Neural progenitor cell (in vitro differentiated cells): ENCODE measurements at regions not wholly inside any gene's neighbourhood (a gene's known extent, or its start where the extent isn't known, plus 50 kb on each side); places are given as distances from the start of the nearest gene placed in this dataset.

Experiments used
- EZH2phosphoT487 ChIP-seq: fragments of 200-600 bp; sonication (generic); IDR thresholded peaks from 2 replicates; pipeline ENCODE4 v1.6.1; 2017; ENCODE audit warnings: antibody characterized with exemption
- TF ChIP-seq, protein P1 (sequence below): fragments of 200-600 bp; sonication (generic); IDR thresholded peaks from 2 replicates; pipeline ENCODE4 v1.5.1; 2017; ENCODE audit warnings: antibody characterized with exemption, mild to moderate bottlenecking

DNA sequence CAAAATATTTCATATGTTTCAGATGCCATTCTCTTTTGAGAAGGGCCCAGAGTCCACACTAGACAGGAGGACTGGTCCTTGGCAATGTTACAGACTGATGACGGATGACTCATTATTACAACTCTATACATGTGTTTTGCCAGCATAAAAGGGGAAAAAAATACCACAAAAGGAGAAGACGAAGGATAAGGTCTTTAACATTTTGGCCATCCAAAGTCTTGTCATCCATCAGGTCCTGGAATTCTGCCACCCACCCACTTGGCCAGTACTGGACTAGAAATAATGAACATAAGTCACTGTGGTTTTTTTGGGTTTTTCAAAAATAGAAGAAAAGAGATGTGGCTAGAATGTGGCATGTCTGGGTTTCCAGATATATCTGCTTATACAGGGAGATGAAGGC lies 57.7 kb upstream of the BDNF start:
- no peak for TF ChIP-seq EZH2phosphoT487
- TF ChIP-seq, protein P1, sequence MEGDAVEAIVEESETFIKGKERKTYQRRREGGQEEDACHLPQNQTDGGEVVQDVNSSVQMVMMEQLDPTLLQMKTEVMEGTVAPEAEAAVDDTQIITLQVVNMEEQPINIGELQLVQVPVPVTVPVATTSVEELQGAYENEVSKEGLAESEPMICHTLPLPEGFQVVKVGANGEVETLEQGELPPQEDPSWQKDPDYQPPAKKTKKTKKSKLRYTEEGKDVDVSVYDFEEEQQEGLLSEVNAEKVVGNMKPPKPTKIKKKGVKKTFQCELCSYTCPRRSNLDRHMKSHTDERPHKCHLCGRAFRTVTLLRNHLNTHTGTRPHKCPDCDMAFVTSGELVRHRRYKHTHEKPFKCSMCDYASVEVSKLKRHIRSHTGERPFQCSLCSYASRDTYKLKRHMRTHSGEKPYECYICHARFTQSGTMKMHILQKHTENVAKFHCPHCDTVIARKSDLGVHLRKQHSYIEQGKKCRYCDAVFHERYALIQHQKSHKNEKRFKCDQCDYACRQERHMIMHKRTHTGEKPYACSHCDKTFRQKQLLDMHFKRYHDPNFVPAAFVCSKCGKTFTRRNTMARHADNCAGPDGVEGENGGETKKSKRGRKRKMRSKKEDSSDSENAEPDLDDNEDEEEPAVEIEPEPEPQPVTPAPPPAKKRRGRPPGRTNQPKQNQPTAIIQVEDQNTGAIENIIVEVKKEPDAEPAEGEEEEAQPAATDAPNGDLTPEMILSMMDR, result no peak
